ENCODE measurements at regions not wholly inside any gene's neighbourhood (a gene's known extent, or its start where the extent isn't known, plus 50 kb on each side); places are given as distances from the start of the nearest gene placed in this dataset.

- Histone ChIP-seq H3K9ac (ENCODE audit: low read depth in 1 of 3, low read length in 3 of 3) (no peak overlapping the region), H3K4me3 (ENCODE audit: low read length in 3 of 3) (no peak overlapping the region), H3K27ac (ENCODE audit: low read depth, low read length) (no peak overlapping the region), H3K4me1 (ENCODE audit: control insufficient read depth in 3 of 3, insufficient read depth in 3 of 3, low read length in 3 of 3) (no peaks in the 10 kb centered on the region), H3K27me3 (ENCODE audit: control insufficient read depth in 3 of 3, insufficient read depth in 3 of 3, low read length in 3 of 3) (no peaks in the 10 kb centered on the region), H3K36me3 (ENCODE audit: control insufficient read depth in 3 of 3, insufficient read depth in 3 of 3, low read length in 3 of 3) (no peaks in the 10 kb centered on the region), H3K9me3 (ENCODE audit: control insufficient read depth in 3 of 3, low read length in 3 of 3) (no peaks in the 10 kb centered on the region)
Measured at GRCh38 chr3:162012633-162013032, 516.0 kb downstream of the OTOL1 start.

GRCh38 chr3:162014284-162014683 is 517.7 kb downstream of the OTOL1 start:
- H3K9ac ChIP-seq (ENCODE audit: low read depth in 1 of 3, low read length in 3 of 3) = no peak overlapping the region
- no peak overlapping the region for H3K27ac ChIP-seq (ENCODE audit: low read depth, low read length)

GRCh38 chr3:162015856-162016255 is 519.2 kb downstream of the OTOL1 start:
- H3K4me1 ChIP-seq (ENCODE audit: control insufficient read depth in 3 of 3, insufficient read depth in 3 of 3, low read length in 3 of 3) = no peaks in the 10 kb centered on the region
- no peaks in the 10 kb centered on the region for H3K27me3 ChIP-seq (ENCODE audit: control insufficient read depth in 3 of 3, insufficient read depth in 3 of 3, low read length in 3 of 3)
- H3K9me3 ChIP-seq (ENCODE audit: control insufficient read depth in 3 of 3, low read length in 3 of 3) = no peaks in the 10 kb centered on the region
- no peak overlapping the region for H3K4me3 ChIP-seq (ENCODE audit: low read length in 3 of 3)
- no peaks in the 10 kb centered on the region for H3K36me3 ChIP-seq (ENCODE audit: control insufficient read depth in 3 of 3, insufficient read depth in 3 of 3, low read length in 3 of 3)
- no peak overlapping the region for H3K27ac ChIP-seq (ENCODE audit: low read depth, low read length)
- H3K9ac ChIP-seq (ENCODE audit: low read depth in 1 of 3, low read length in 3 of 3) = no peak overlapping the region

More at GRCh38 chr3:162014284-162014683, 517.7 kb downstream of the OTOL1 start:
- no peaks in the 10 kb centered on the region for H3K36me3 ChIP-seq (ENCODE audit: control insufficient read depth in 3 of 3, insufficient read depth in 3 of 3, low read length in 3 of 3)
- no peak overlapping the region for H3K4me3 ChIP-seq (ENCODE audit: low read length in 3 of 3)
- no peaks in the 10 kb centered on the region for H3K9me3 ChIP-seq (ENCODE audit: control insufficient read depth in 3 of 3, low read length in 3 of 3)
- no peaks in the 10 kb centered on the region for H3K27me3 ChIP-seq (ENCODE audit: control insufficient read depth in 3 of 3, insufficient read depth in 3 of 3, low read length in 3 of 3)
- no peaks in the 10 kb centered on the region for H3K4me1 ChIP-seq (ENCODE audit: control insufficient read depth in 3 of 3, insufficient read depth in 3 of 3, low read length in 3 of 3)

- Histone ChIP-seq H3K9me3 (ENCODE audit: control insufficient read depth in 3 of 3, low read length in 3 of 3) (no peaks in the 10 kb centered on the region), H3K27ac (ENCODE audit: low read depth, low read length) (no peak overlapping the region), H3K9ac (ENCODE audit: low read depth in 1 of 3, low read length in 3 of 3) (no peak overlapping the region), H3K4me1 (ENCODE audit: control insufficient read depth in 3 of 3, insufficient read depth in 3 of 3, low read length in 3 of 3) (no peaks in the 10 kb centered on the region), H3K4me3 (ENCODE audit: low read length in 3 of 3) (no peak overlapping the region), H3K36me3 (ENCODE audit: control insufficient read depth in 3 of 3, insufficient read depth in 3 of 3, low read length in 3 of 3) (no peaks in the 10 kb centered on the region), H3K27me3 (ENCODE audit: control insufficient read depth in 3 of 3, insufficient read depth in 3 of 3, low read length in 3 of 3) (no peaks in the 10 kb centered on the region)
Measured at GRCh38 chr3:162019817-162020216, 523.2 kb downstream of the OTOL1 start.

- Histone ChIP-seq H3K9ac (ENCODE audit: low read depth in 1 of 3, low read length in 3 of 3) (no peak overlapping the region), H3K27ac (ENCODE audit: low read depth, low read length) (no peak overlapping the region), H3K9me3 (ENCODE audit: control insufficient read depth in 3 of 3, low read length in 3 of 3) (no peaks in the 10 kb centered on the region), H3K4me1 (ENCODE audit: control insufficient read depth in 3 of 3, insufficient read depth in 3 of 3, low read length in 3 of 3) (no peaks in the 10 kb centered on the region), H3K27me3 (ENCODE audit: control insufficient read depth in 3 of 3, insufficient read depth in 3 of 3, low read length in 3 of 3) (no peaks in the 10 kb centered on the region), H3K36me3 (ENCODE audit: control insufficient read depth in 3 of 3, insufficient read depth in 3 of 3, low read length in 3 of 3) (no peaks in the 10 kb centered on the region), H3K4me3 (ENCODE audit: low read length in 3 of 3) (no peak overlapping the region)
Measured at GRCh38 chr3:162021206-162021605, 524.6 kb downstream of the OTOL1 start.

- Histone ChIP-seq H3K27me3 (ENCODE audit: control insufficient read depth in 3 of 3, insufficient read depth in 3 of 3, low read length in 3 of 3) (no peaks in the 10 kb centered on the region), H3K36me3 (ENCODE audit: control insufficient read depth in 3 of 3, insufficient read depth in 3 of 3, low read length in 3 of 3) (no peaks in the 10 kb centered on the region), H3K9ac (ENCODE audit: low read depth in 1 of 3, low read length in 3 of 3) (no peak overlapping the region), H3K4me1 (ENCODE audit: control insufficient read depth in 3 of 3, insufficient read depth in 3 of 3, low read length in 3 of 3) (no peaks in the 10 kb centered on the region), H3K9me3 (ENCODE audit: control insufficient read depth in 3 of 3, low read length in 3 of 3) (no peaks in the 10 kb centered on the region), H3K27ac (ENCODE audit: low read depth, low read length) (no peak overlapping the region), H3K4me3 (ENCODE audit: low read length in 3 of 3) (no peak overlapping the region)
Measured at GRCh38 chr3:162022911-162023310, 526.3 kb downstream of the OTOL1 start.

GRCh38 chr3:162029736-162030135 is 533.1 kb downstream of the OTOL1 start:
- Histone ChIP-seq H3K4me3 (ENCODE audit: low read length in 3 of 3) (no peak overlapping the region), H3K27ac (ENCODE audit: low read depth, low read length) (no peak overlapping the region), H3K4me1 (ENCODE audit: control insufficient read depth in 3 of 3, insufficient read depth in 3 of 3, low read length in 3 of 3) (no peaks in the 10 kb centered on the region), H3K36me3 (ENCODE audit: control insufficient read depth in 3 of 3, insufficient read depth in 3 of 3, low read length in 3 of 3) (no peaks in the 10 kb centered on the region), H3K27me3 (ENCODE audit: control insufficient read depth in 3 of 3, insufficient read depth in 3 of 3, low read length in 3 of 3) (no peaks in the 10 kb centered on the region), H3K9ac (ENCODE audit: low read depth in 1 of 3, low read length in 3 of 3) (no peak overlapping the region), H3K9me3 (ENCODE audit: control insufficient read depth in 3 of 3, low read length in 3 of 3) (no peaks in the 10 kb centered on the region)

GRCh38 chr3:162034368-162034767 is 537.8 kb downstream of the OTOL1 start:
- Histone ChIP-seq H3K4me1 (ENCODE audit: control insufficient read depth in 3 of 3, insufficient read depth in 3 of 3, low read length in 3 of 3) (no peaks in the 10 kb centered on the region), H3K27me3 (ENCODE audit: control insufficient read depth in 3 of 3, insufficient read depth in 3 of 3, low read length in 3 of 3) (no peaks in the 10 kb centered on the region), H3K9me3 (ENCODE audit: control insufficient read depth in 3 of 3, low read length in 3 of 3) (no peaks in the 10 kb centered on the region), H3K36me3 (ENCODE audit: control insufficient read depth in 3 of 3, insufficient read depth in 3 of 3, low read length in 3 of 3) (no peaks in the 10 kb centered on the region), H3K4me3 (ENCODE audit: low read length in 3 of 3) (no peak overlapping the region), H3K9ac (ENCODE audit: low read depth in 1 of 3, low read length in 3 of 3) (no peak overlapping the region), H3K27ac (ENCODE audit: low read depth, low read length) (no peak overlapping the region)

- Histone ChIP-seq H3K4me3 (ENCODE audit: low read length in 3 of 3) (no peak overlapping the region), H3K27ac (ENCODE audit: low read depth, low read length) (no peak overlapping the region), H3K9ac (ENCODE audit: low read depth in 1 of 3, low read length in 3 of 3) (no peak overlapping the region), H3K9me3 (ENCODE audit: control insufficient read depth in 3 of 3, low read length in 3 of 3) (no peaks in the 10 kb centered on the region), H3K36me3 (ENCODE audit: control insufficient read depth in 3 of 3, insufficient read depth in 3 of 3, low read length in 3 of 3) (no peaks in the 10 kb centered on the region), H3K4me1 (ENCODE audit: control insufficient read depth in 3 of 3, insufficient read depth in 3 of 3, low read length in 3 of 3) (no peaks in the 10 kb centered on the region), H3K27me3 (ENCODE audit: control insufficient read depth in 3 of 3, insufficient read depth in 3 of 3, low read length in 3 of 3) (no peaks in the 10 kb centered on the region)
Measured at GRCh38 chr3:162041622-162042021, 545.0 kb downstream of the OTOL1 start.

- H3K4me3 ChIP-seq (ENCODE audit: low read length in 3 of 3) = no peak overlapping the region
- no peaks in the 10 kb centered on the region for H3K9me3 ChIP-seq (ENCODE audit: control insufficient read depth in 3 of 3, low read length in 3 of 3)
- H3K36me3 ChIP-seq (ENCODE audit: control insufficient read depth in 3 of 3, insufficient read depth in 3 of 3, low read length in 3 of 3) = no peaks in the 10 kb centered on the region
- no peaks in the 10 kb centered on the region for H3K4me1 ChIP-seq (ENCODE audit: control insufficient read depth in 3 of 3, insufficient read depth in 3 of 3, low read length in 3 of 3)
- no peak overlapping the region for H3K27ac ChIP-seq (ENCODE audit: low read depth, low read length)
- H3K27me3 ChIP-seq (ENCODE audit: control insufficient read depth in 3 of 3, insufficient read depth in 3 of 3, low read length in 3 of 3) = no peaks in the 10 kb centered on the region
- H3K9ac ChIP-seq (ENCODE audit: low read depth in 1 of 3, low read length in 3 of 3) = no peak overlapping the region
Measured at GRCh38 chr3:162052636-162053035, 556.0 kb downstream of the OTOL1 start.

- Histone ChIP-seq H3K9me3 (ENCODE audit: control insufficient read depth in 3 of 3, low read length in 3 of 3) (no peaks in the 10 kb centered on the region), H3K27ac (ENCODE audit: low read depth, low read length) (no peak overlapping the region), H3K9ac (ENCODE audit: low read depth in 1 of 3, low read length in 3 of 3) (no peak overlapping the region), H3K4me3 (ENCODE audit: low read length in 3 of 3) (no peak overlapping the region), H3K36me3 (ENCODE audit: control insufficient read depth in 3 of 3, insufficient read depth in 3 of 3, low read length in 3 of 3) (no peaks in the 10 kb centered on the region), H3K4me1 (ENCODE audit: control insufficient read depth in 3 of 3, insufficient read depth in 3 of 3, low read length in 3 of 3) (no peaks in the 10 kb centered on the region), H3K27me3 (ENCODE audit: control insufficient read depth in 3 of 3, insufficient read depth in 3 of 3, low read length in 3 of 3) (no peaks in the 10 kb centered on the region)
Measured at GRCh38 chr3:162072656-162073164, 576.1 kb downstream of the OTOL1 start.

Measured in skeletal muscle tissue (tissue), 3 donors.